ENCODE measurements at regions not wholly inside any gene's neighbourhood (a gene's known extent, or its start where the extent isn't known, plus 50 kb on each side); places are given as distances from the start of the nearest gene placed in this dataset.

DNA sequence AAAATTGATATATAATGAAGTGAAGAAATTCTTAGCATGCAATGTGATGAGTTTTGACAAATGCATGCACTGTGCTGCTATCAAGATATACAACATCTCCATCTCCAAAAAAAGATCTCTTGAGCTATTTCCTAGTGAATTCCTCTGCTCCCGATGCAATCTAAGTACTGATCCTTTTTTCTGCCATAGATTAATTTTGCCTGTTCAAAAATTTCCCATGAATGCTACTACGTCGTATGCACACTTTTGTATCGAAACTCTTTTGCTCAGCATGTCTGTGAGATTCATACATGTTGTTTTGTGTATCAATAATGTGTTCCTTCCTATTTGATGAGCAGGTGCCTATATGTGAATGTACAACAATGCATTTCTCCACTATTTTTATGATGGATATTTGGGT lies 647.4 kb downstream of the MTRR start:
- Histone ChIP-seq H3K4me3 (ENCODE audit: low read length) (no peak overlapping the region), H3K9me3 (ENCODE audit: control insufficient read depth in 2 of 3, low read length in 3 of 3) (peaks cover 0 to 3% (median 0%) of the 10 kb centered on the region in 3 experiments), H3K4me1 (ENCODE audit: control insufficient read depth in 2 of 2, insufficient read depth in 2 of 2, low read length in 2 of 2) (no peaks in the 10 kb centered on the region), H3K27ac (ENCODE audit: low read depth, low read length) (no peak overlapping the region), H3K36me3 (ENCODE audit: control insufficient read depth in 2 of 3, insufficient read depth in 3 of 3, low read length in 3 of 3) (no peaks in the 10 kb centered on the region), H3K27me3 (ENCODE audit: control insufficient read depth in 2 of 2, insufficient read depth in 2 of 2, low read length in 2 of 2) (no peaks in the 10 kb centered on the region)
- no peak overlapping the region for H3K27ac Mint-ChIP-seq
- DNase-seq = no peak
- H3K36me3 Mint-ChIP-seq = no peaks in the 10 kb centered on the region
- CTCF ChIA-PET = no interaction called here
- no peaks in the 10 kb centered on the region for H3K27me3 Mint-ChIP-seq
- H3K4me1 Mint-ChIP-seq = no peaks in the 10 kb centered on the region
- POLR2A ChIA-PET = no interaction called here
- intact Hi-C loops (cut with micrococcal nuclease) = no loop called here
- H3K4me3 Mint-ChIP-seq = no peak overlapping the region
- ATAC-seq = no peak
- peaks cover 0 to 21% (median 4%) of the 10 kb centered on the region in 11 donors for H3K9me3 Mint-ChIP-seq

GRCh38 chr5:8517456-8517855 lies 648.5 kb downstream of the MTRR start:
- H3K4me1 ChIP-seq (ENCODE audit: control insufficient read depth in 2 of 2, insufficient read depth in 2 of 2, low read length in 2 of 2) = no peaks in the 10 kb centered on the region
- H3K9me3 ChIP-seq (ENCODE audit: control insufficient read depth in 2 of 3, low read length in 3 of 3) = peaks cover 0 to 3% (median 0%) of the 10 kb centered on the region in 3 experiments
- CTCF ChIA-PET = no interaction called here
- H3K27ac Mint-ChIP-seq = no peak overlapping the region
- DNase-seq (no peak), ATAC-seq (no peak)
- H3K4me3 ChIP-seq (ENCODE audit: low read length) = no peak overlapping the region
- H3K27me3 ChIP-seq (ENCODE audit: control insufficient read depth in 2 of 2, insufficient read depth in 2 of 2, low read length in 2 of 2) = no peaks in the 10 kb centered on the region
- H3K4me1 Mint-ChIP-seq = no peaks in the 10 kb centered on the region
- H3K9me3 Mint-ChIP-seq = peaks cover 0 to 17% (median 3%) of the 10 kb centered on the region in 11 donors
- no peak overlapping the region for H3K27ac ChIP-seq (ENCODE audit: low read depth, low read length)
- no peaks in the 10 kb centered on the region for H3K36me3 ChIP-seq (ENCODE audit: control insufficient read depth in 2 of 3, insufficient read depth in 3 of 3, low read length in 3 of 3)
- intact Hi-C loops (cut with micrococcal nuclease) = no loop called here
- no peaks in the 10 kb centered on the region for H3K36me3 Mint-ChIP-seq
- no peak overlapping the region for H3K4me3 Mint-ChIP-seq
- POLR2A ChIA-PET = no interaction called here
- H3K27me3 Mint-ChIP-seq = peaks cover 0 to 2% (median 0%) of the 10 kb centered on the region in 5 donors

DNA sequence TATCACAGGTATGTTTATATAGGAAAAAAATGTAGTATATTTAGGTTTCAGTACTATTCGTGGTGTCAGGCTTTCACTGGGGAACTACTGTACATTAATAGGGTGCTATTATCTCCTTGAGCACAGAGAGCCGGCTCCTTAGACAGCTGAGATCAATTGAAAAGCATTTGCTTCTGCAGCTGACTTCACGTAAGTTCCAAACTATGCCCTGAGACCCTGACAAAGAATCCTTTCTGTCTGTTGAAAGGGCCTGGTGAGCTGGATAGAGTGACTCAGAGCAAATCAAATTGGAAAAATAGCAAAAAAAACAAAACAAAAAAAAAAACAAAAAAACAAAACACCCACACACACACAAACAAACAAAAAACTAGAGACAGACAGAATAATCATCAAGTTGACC lies 652.0 kb downstream of the MTRR start:
- no peaks in the 10 kb centered on the region for H3K36me3 ChIP-seq (ENCODE audit: control insufficient read depth in 2 of 3, insufficient read depth in 3 of 3, low read length in 3 of 3)
- peaks cover 0 to 5% (median 0%) of the 10 kb centered on the region in 11 donors for H3K9me3 Mint-ChIP-seq
- H3K27me3 ChIP-seq (ENCODE audit: control insufficient read depth in 2 of 2, insufficient read depth in 2 of 2, low read length in 2 of 2) = no peaks in the 10 kb centered on the region
- no peak overlapping the region for H3K4me3 ChIP-seq (ENCODE audit: low read length)
- H3K27ac Mint-ChIP-seq = no peak overlapping the region
- intact Hi-C loops (cut with micrococcal nuclease) = no loop called here
- peaks cover 0 to 2% (median 0%) of the 10 kb centered on the region in 5 donors for H3K27me3 Mint-ChIP-seq
- DNase-seq (no peak), ATAC-seq (no peak)
- H3K9me3 ChIP-seq (ENCODE audit: control insufficient read depth in 2 of 3, low read length in 3 of 3) = no peaks in the 10 kb centered on the region
- no peaks in the 10 kb centered on the region for H3K36me3 Mint-ChIP-seq
- H3K4me3 Mint-ChIP-seq = no peak overlapping the region
- H3K27ac ChIP-seq (ENCODE audit: low read depth, low read length) = no peak overlapping the region
- H3K4me1 Mint-ChIP-seq = no peaks in the 10 kb centered on the region
- POLR2A ChIA-PET = no interaction called here
- CTCF ChIA-PET = no interaction called here
- H3K4me1 ChIP-seq (ENCODE audit: control insufficient read depth in 2 of 2, insufficient read depth in 2 of 2, low read length in 2 of 2) = no peaks in the 10 kb centered on the region

- H3K27ac Mint-ChIP-seq = no peak overlapping the region
- H3K9me3 Mint-ChIP-seq = peaks cover 0 to 2% (median 0%) of the 10 kb centered on the region in 11 donors
- no peaks in the 10 kb centered on the region for H3K9me3 ChIP-seq (ENCODE audit: control insufficient read depth in 2 of 3, low read length in 3 of 3)
- no peak overlapping the region for H3K4me3 Mint-ChIP-seq
- H3K27me3 ChIP-seq (ENCODE audit: control insufficient read depth in 2 of 2, insufficient read depth in 2 of 2, low read length in 2 of 2) = no peaks in the 10 kb centered on the region
- no peak overlapping the region for H3K27ac ChIP-seq (ENCODE audit: low read depth, low read length)
- intact Hi-C loops (cut with micrococcal nuclease) = no loop called here
- no peaks in the 10 kb centered on the region for H3K4me1 Mint-ChIP-seq
- H3K27me3 Mint-ChIP-seq = peaks cover 0 to 2% (median 0%) of the 10 kb centered on the region in 5 donors
- no peaks in the 10 kb centered on the region for H3K36me3 ChIP-seq (ENCODE audit: control insufficient read depth in 2 of 3, insufficient read depth in 3 of 3, low read length in 3 of 3)
- H3K4me1 ChIP-seq (ENCODE audit: control insufficient read depth in 2 of 2, insufficient read depth in 2 of 2, low read length in 2 of 2) = no peaks in the 10 kb centered on the region
- ChIA-PET CTCF (no interaction called here), POLR2A (no interaction called here)
- no peak overlapping the region for H3K4me3 ChIP-seq (ENCODE audit: low read length)
- H3K36me3 Mint-ChIP-seq = no peaks in the 10 kb centered on the region
- no peak for DNase-seq
- no peak for ATAC-seq
Observed at GRCh38 chr5:8521991-8522390, 653.0 kb downstream of the MTRR start.

GRCh38 chr5:8522646-8523045 lies 653.7 kb downstream of the MTRR start:
- no peak overlapping the region for H3K27ac ChIP-seq (ENCODE audit: low read depth, low read length)
- no peak for DNase-seq
- H3K4me3 ChIP-seq (ENCODE audit: low read length) = no peak overlapping the region
- Mint-ChIP-seq H3K4me3 (no peak overlapping the region), H3K27me3 (peaks cover 0 to 2% (median 0%) of the 10 kb centered on the region in 5 donors), H3K27ac (no peak overlapping the region), H3K9me3 (peaks cover 0 to 2% (median 0%) of the 10 kb centered on the region in 11 donors), H3K4me1 (no peaks in the 10 kb centered on the region), H3K36me3 (no peaks in the 10 kb centered on the region)
- no peaks in the 10 kb centered on the region for H3K9me3 ChIP-seq (ENCODE audit: control insufficient read depth in 2 of 3, low read length in 3 of 3)
- intact Hi-C loops (cut with micrococcal nuclease) = no loop called here
- CTCF ChIA-PET = no interaction called here
- ATAC-seq = no peak
- no peaks in the 10 kb centered on the region for H3K27me3 ChIP-seq (ENCODE audit: control insufficient read depth in 2 of 2, insufficient read depth in 2 of 2, low read length in 2 of 2)
- POLR2A ChIA-PET = no interaction called here
- H3K4me1 ChIP-seq (ENCODE audit: control insufficient read depth in 2 of 2, insufficient read depth in 2 of 2, low read length in 2 of 2) = no peaks in the 10 kb centered on the region
- H3K36me3 ChIP-seq (ENCODE audit: control insufficient read depth in 2 of 3, insufficient read depth in 3 of 3, low read length in 3 of 3) = no peaks in the 10 kb centered on the region

DNA sequence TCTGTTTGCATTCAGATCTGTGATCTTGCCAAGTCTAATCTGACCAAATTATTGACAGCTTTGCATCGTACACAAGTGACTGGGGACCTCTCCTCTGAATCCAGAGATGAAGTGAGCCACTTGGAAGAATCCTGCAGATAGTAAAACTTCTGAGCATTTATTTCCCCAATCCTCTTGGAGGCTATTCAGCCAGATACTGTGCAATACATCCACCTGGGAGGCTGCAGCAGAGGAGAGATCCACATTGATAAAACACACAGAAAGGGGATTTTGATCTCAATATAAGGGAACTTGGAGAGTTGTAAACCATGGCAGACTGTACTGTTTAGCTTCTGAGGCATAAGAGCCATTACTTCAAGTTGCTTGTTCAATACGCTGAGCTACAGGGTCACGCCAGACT lies 654.6 kb downstream of the MTRR start:
- Mint-ChIP-seq H3K27ac (no peak overlapping the region), H3K9me3 (peaks cover 0 to 2% (median 0%) of the 10 kb centered on the region in 11 donors), H3K36me3 (no peaks in the 10 kb centered on the region), H3K27me3 (peaks cover 0 to 2% (median 0%) of the 10 kb centered on the region in 5 donors), H3K4me1 (no peaks in the 10 kb centered on the region), H3K4me3 (no peak overlapping the region)
- ChIA-PET POLR2A (no interaction called here), CTCF (no interaction called here)
- ATAC-seq (no peak), DNase-seq (no peak)
- Histone ChIP-seq H3K4me3 (ENCODE audit: low read length) (no peak overlapping the region), H3K27me3 (ENCODE audit: control insufficient read depth in 2 of 2, insufficient read depth in 2 of 2, low read length in 2 of 2) (no peaks in the 10 kb centered on the region), H3K9me3 (ENCODE audit: control insufficient read depth in 2 of 3, low read length in 3 of 3) (no peaks in the 10 kb centered on the region), H3K4me1 (ENCODE audit: control insufficient read depth in 2 of 2, insufficient read depth in 2 of 2, low read length in 2 of 2) (no peaks in the 10 kb centered on the region), H3K27ac (ENCODE audit: low read depth, low read length) (no peak overlapping the region), H3K36me3 (ENCODE audit: control insufficient read depth in 2 of 3, insufficient read depth in 3 of 3, low read length in 3 of 3) (no peaks in the 10 kb centered on the region)
- intact Hi-C loops (cut with micrococcal nuclease) = no loop called here

DNA sequence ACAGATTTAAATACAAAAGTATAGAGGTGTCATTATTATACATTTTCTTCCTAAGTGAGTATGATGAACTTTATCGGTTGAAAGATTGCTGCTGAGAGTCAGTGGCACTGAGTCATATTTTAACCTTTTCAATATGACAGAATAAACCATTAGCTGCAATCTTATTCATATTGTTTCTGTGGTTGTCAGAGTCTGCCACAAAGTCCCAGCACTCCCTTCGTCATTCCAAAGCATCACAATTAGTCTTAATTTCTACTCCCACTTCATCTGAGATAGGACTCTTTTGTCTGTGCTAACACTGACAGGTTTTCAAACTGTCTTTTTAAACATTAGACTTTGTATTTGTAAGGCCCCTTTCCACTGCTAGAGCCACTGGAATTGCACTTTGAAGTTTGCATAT lies 656.9 kb downstream of the MTRR start:
- Mint-ChIP-seq H3K27ac (no peak overlapping the region), H3K27me3 (peaks cover 0 to 2% (median 0%) of the 10 kb centered on the region in 5 donors), H3K4me3 (no peak overlapping the region), H3K4me1 (no peaks in the 10 kb centered on the region), H3K9me3 (peaks cover 0 to 5% (median 0%) of the 10 kb centered on the region in 11 donors), H3K36me3 (no peaks in the 10 kb centered on the region)
- Histone ChIP-seq H3K4me1 (ENCODE audit: control insufficient read depth in 2 of 2, insufficient read depth in 2 of 2, low read length in 2 of 2) (no peaks in the 10 kb centered on the region), H3K27me3 (ENCODE audit: control insufficient read depth in 2 of 2, insufficient read depth in 2 of 2, low read length in 2 of 2) (no peaks in the 10 kb centered on the region), H3K27ac (ENCODE audit: low read depth, low read length) (no peak overlapping the region), H3K4me3 (ENCODE audit: low read length) (no peak overlapping the region), H3K9me3 (ENCODE audit: control insufficient read depth in 2 of 3, low read length in 3 of 3) (no peaks in the 10 kb centered on the region), H3K36me3 (ENCODE audit: control insufficient read depth in 2 of 3, insufficient read depth in 3 of 3, low read length in 3 of 3) (no peaks in the 10 kb centered on the region)
- CTCF ChIA-PET = no interaction called here
- DNase-seq (no peak), ATAC-seq (no peak)
- intact Hi-C loops (cut with micrococcal nuclease) = no loop called here
- POLR2A ChIA-PET = no interaction called here
